ENCODE measurements at regions not wholly inside any gene's neighbourhood (a gene's known extent, or its start where the extent isn't known, plus 50 kb on each side); places are given as distances from the start of the nearest gene placed in this dataset.

- TF ChIP-seq REST (IDR thresholded peaks at IDR 0.05; ENCODE audit: unreplicated experiment) (no peak), NANOG (IDR thresholded peaks at IDR 0.05; ENCODE audit: borderline replicate concordance) (peak; percentile 91), CTCF (conservative IDR thresholded peaks at IDR 0.05; ENCODE audit: low read depth in 2 of 2) (no peak), CREB1 (CRISPR knock-in tag; IDR thresholded peaks at IDR 0.05; ENCODE audit: low read depth) (no peak)
These were observed 139.7 kb downstream of the TUSC7 start (continued) for GRCh38 chr3:116849261-116849688.

- Histone ChIP-seq H3K79me2 (replicated peaks; ENCODE audit: insufficient read depth) (no peaks in the 10 kb centered on the region), H3K27me3 (ENCODE audit: insufficient read depth) (no peaks in the 10 kb centered on the region), H3K4me3 (no peak overlapping the region), H3K9me2 (ENCODE audit: insufficient read depth) (no peaks in the 10 kb centered on the region; the same call in 1 of the 2 replicates), H3K36me3 (ENCODE audit: insufficient read depth) (no peaks in the 10 kb centered on the region), H3K4me1 (ENCODE audit: insufficient read depth) (peaks cover 14% of the 10 kb centered on the region), H3K4me2 (no peak overlapping the region), H2AFZ (no peak overlapping the region), H4K20me1 (replicated peaks; ENCODE audit: insufficient read depth) (no peaks in the 10 kb centered on the region), H3F3A (replicated peaks; ENCODE audit: low read depth) (no peaks in the 10 kb centered on the region), H3K27ac (ENCODE audit: low read depth) (no peak overlapping the region)
- ATAC-seq (no peak), DNase-seq (ENCODE audit: low spot score) (no peak)
- Mint-ChIP-seq H3K4me1 (peaks cover 38% of the 10 kb centered on the region), H3K36me3 (ENCODE audit: low read depth) (peaks cover 20% of the 10 kb centered on the region), H3K4me3 (no peak overlapping the region), H3K27me3 (ENCODE audit: insufficient read depth, low read depth, poor library complexity) (peaks cover 3% of the 10 kb centered on the region), H3K9me3 (peaks cover 15% of the 10 kb centered on the region; the same call in 2 of the 3 replicates), H3K27ac (no peak overlapping the region)
- no peak for TF ChIP-seq POLR2AphosphoS5 (IDR thresholded peaks at IDR 0.05; ENCODE audit: low read depth)
- no peak for TF ChIP-seq EZH2 (IDR thresholded peaks at IDR 0.05; ENCODE audit: low read depth, unreplicated experiment)
These were observed 143.2 kb downstream of the TUSC7 start for GRCh38 chr3:116852803-116853202.

- Histone ChIP-seq H3K27me3 (ENCODE audit: insufficient read depth) (no peaks in the 10 kb centered on the region), H3K4me2 (peak overlapping the region; percentile 71), H3K36me3 (ENCODE audit: insufficient read depth) (no peaks in the 10 kb centered on the region), H3K4me3 (0 out of 2 replicates have a peak overlapping the region, but pooled peaks have one; percentile 49), H4K20me1 (replicated peaks; ENCODE audit: insufficient read depth) (no peaks in the 10 kb centered on the region), H3F3A (replicated peaks; ENCODE audit: low read depth) (no peaks in the 10 kb centered on the region), H3K79me2 (replicated peaks; ENCODE audit: insufficient read depth) (no peaks in the 10 kb centered on the region), H3K4me1 (ENCODE audit: insufficient read depth) (peaks cover 25% of the 10 kb centered on the region), H3K9me2 (ENCODE audit: insufficient read depth) (0 out of 2 replicates have a peak, but pooled peaks cover 3% of the 10 kb centered on the region), H3K27ac (ENCODE audit: low read depth) (no peak overlapping the region), H2AFZ (no peak overlapping the region; the same call in 1 of the 2 replicates)
- ATAC-seq (no peak), DNase-seq (ENCODE audit: low spot score) (no peak)
- Mint-ChIP-seq H3K27me3 (ENCODE audit: insufficient read depth, low read depth, poor library complexity) (no peaks in the 10 kb centered on the region), H3K9me3 (no peaks in the 10 kb centered on the region), H3K36me3 (ENCODE audit: low read depth) (no peaks in the 10 kb centered on the region), H3K27ac (no peak overlapping the region), H3K4me3 (no peak overlapping the region), H3K4me1 (peaks cover 11% of the 10 kb centered on the region)
- TF ChIP-seq ZNF114 (CRISPR knock-in tag; IDR thresholded peaks at IDR 0.05), result no peak
- no peak for TF ChIP-seq REST (IDR thresholded peaks at IDR 0.05; ENCODE audit: unreplicated experiment)
- TF ChIP-seq JUNB (IDR thresholded peaks at IDR 0.05; ENCODE audit: unreplicated experiment), result no peak
These were observed 153.7 kb downstream of the TUSC7 start for GRCh38 chr3:116863270-116863770.

Measured in GM23338 (cell line).